Ectodermal cell (in vitro differentiated cells): ENCODE measurements at regions not wholly inside any gene's neighbourhood (a gene's known extent, or its start where the extent isn't known, plus 50 kb on each side); places are given as distances from the start of the nearest gene placed in this dataset.

Source experiments
- H3K27ac ChIP-seq: 2 replicates; pipeline ENCODE4 v1.7.0; 2013; ENCODE audit warnings: mild to moderate bottlenecking, low read depth, low read length; ENCODE audit not compliant: insufficient read depth, poor library complexity, severe bottlenecking
- H3K27me3 ChIP-seq: 2 replicates; pipeline ENCODE4 v1.7.0; 2013; ENCODE audit warnings: mild to moderate bottlenecking, low read length; ENCODE audit not compliant: insufficient read depth, control insufficient read depth, poor library complexity, severe bottlenecking
- H3K36me3 ChIP-seq: one replicate; pipeline ENCODE4 v1.7.0; 2013; ENCODE audit warnings: low read length; ENCODE audit not compliant: control insufficient read depth, insufficient read depth
- H3K4me1 ChIP-seq: one replicate; pipeline ENCODE4 v1.7.0; 2013; ENCODE audit warnings: low read length; ENCODE audit not compliant: control insufficient read depth, insufficient read depth
- H3K4me3 ChIP-seq: 2 replicates; pipeline ENCODE4 v1.7.0; 2013; ENCODE audit warnings: low read depth, low read length, control low read depth; ENCODE audit not compliant: insufficient read depth
- H3K9me3 ChIP-seq: 2 replicates; pipeline ENCODE4 v1.7.0; 2013; ENCODE audit warnings: mild to moderate bottlenecking, low read length, moderate library complexity; ENCODE audit not compliant: control insufficient read depth
- WGBS, 2 experiments: methylation state at CpG; one replicate each; pipeline ENCODE4 v1.1.7; 2013; ENCODE audit warnings: missing lambda C conversion rate in 2 of 2; 5-methylcytosine and 5-hydroxymethylcytosine counted together

GRCh38 chr1:191589536-191589935 lies 568.7 kb upstream of the RGS18 start:
- Histone ChIP-seq H3K27ac (no peak overlapping the region), H3K4me1 (no peaks in the 10 kb centered on the region), H3K9me3 (no peaks in the 10 kb centered on the region), H3K36me3 (no peaks in the 10 kb centered on the region), H3K27me3 (no peaks in the 10 kb centered on the region), H3K4me3 (no peak overlapping the region)
- WGBS, 2 experiments = 93 to 100% methylated on average over 3 to 4 of the region's 4 CpGs

- no peak overlapping the region for H3K27ac ChIP-seq
- no peaks in the 10 kb centered on the region for H3K36me3 ChIP-seq
- no peaks in the 10 kb centered on the region for H3K4me1 ChIP-seq
- H3K4me3 ChIP-seq = no peak overlapping the region
- no peaks in the 10 kb centered on the region for H3K27me3 ChIP-seq
- no peaks in the 10 kb centered on the region for H3K9me3 ChIP-seq
- 80 to 85% methylated on average over 1 of the region's 3 CpGs for WGBS, 2 experiments
Observed at GRCh38 chr1:191590578-191590977, 567.7 kb upstream of the RGS18 start.

- H3K27ac ChIP-seq = no peak overlapping the region
- no peaks in the 10 kb centered on the region for H3K4me1 ChIP-seq
- no peak overlapping the region for H3K4me3 ChIP-seq
- 95% methylated on average over 1 of the region's 1 CpG for whole genome bisulfite sequencing, 2 experiments
- H3K27me3 ChIP-seq = no peaks in the 10 kb centered on the region
- H3K36me3 ChIP-seq = no peaks in the 10 kb centered on the region
- no peaks in the 10 kb centered on the region for H3K9me3 ChIP-seq
Observed at GRCh38 chr1:191592039-191592438, 566.2 kb upstream of the RGS18 start.

GRCh38 chr1:191592907-191593306 lies 565.4 kb upstream of the RGS18 start:
- Histone ChIP-seq H3K4me3 (no peak overlapping the region), H3K36me3 (no peaks in the 10 kb centered on the region), H3K27ac (no peak overlapping the region), H3K27me3 (no peaks in the 10 kb centered on the region), H3K4me1 (no peaks in the 10 kb centered on the region), H3K9me3 (no peaks in the 10 kb centered on the region)
- WGBS, 2 experiments = 94 to 100% methylated on average over 2 of the region's 2 CpGs

GRCh38 chr1:191595170-191595569 lies 563.1 kb upstream of the RGS18 start:
- H3K27me3 ChIP-seq = no peaks in the 10 kb centered on the region
- no peaks in the 10 kb centered on the region for H3K4me1 ChIP-seq
- no peaks in the 10 kb centered on the region for H3K36me3 ChIP-seq
- no peaks in the 10 kb centered on the region for H3K9me3 ChIP-seq
- no peak overlapping the region for H3K27ac ChIP-seq
- WGBS, 2 experiments = 91 to 98% methylated on average over 3 of the region's 3 CpGs
- H3K4me3 ChIP-seq = no peak overlapping the region

GRCh38 chr1:191608367-191608766 lies 549.9 kb upstream of the RGS18 start:
- Histone ChIP-seq H3K27ac (no peak overlapping the region), H3K9me3 (no peaks in the 10 kb centered on the region), H3K4me3 (no peak overlapping the region), H3K27me3 (no peaks in the 10 kb centered on the region), H3K4me1 (no peaks in the 10 kb centered on the region), H3K36me3 (no peaks in the 10 kb centered on the region)
- 89 to 96% methylated on average over 4 of the region's 4 CpGs for WGBS, 2 experiments

- no peaks in the 10 kb centered on the region for H3K9me3 ChIP-seq
- no peaks in the 10 kb centered on the region for H3K4me1 ChIP-seq
- no peaks in the 10 kb centered on the region for H3K36me3 ChIP-seq
- no peak overlapping the region for H3K27ac ChIP-seq
- H3K4me3 ChIP-seq = no peak overlapping the region
- H3K27me3 ChIP-seq = no peaks in the 10 kb centered on the region
Observed at GRCh38 chr1:191609305-191609704, 549.0 kb upstream of the RGS18 start.

- H3K27ac ChIP-seq = no peak overlapping the region
- WGBS, 2 experiments = 93% methylated on average over 3 to 4 of the region's 4 CpGs
- no peak overlapping the region for H3K4me3 ChIP-seq
- no peaks in the 10 kb centered on the region for H3K4me1 ChIP-seq
- H3K36me3 ChIP-seq = no peaks in the 10 kb centered on the region
- H3K9me3 ChIP-seq = no peaks in the 10 kb centered on the region
- H3K27me3 ChIP-seq = no peaks in the 10 kb centered on the region
Observed at GRCh38 chr1:191615101-191615821, 543.0 kb upstream of the RGS18 start.

- Histone ChIP-seq H3K36me3 (no peaks in the 10 kb centered on the region), H3K27ac (no peak overlapping the region), H3K4me3 (no peak overlapping the region), H3K4me1 (no peaks in the 10 kb centered on the region), H3K27me3 (no peaks in the 10 kb centered on the region), H3K9me3 (no peaks in the 10 kb centered on the region)
- WGBS, 2 experiments = 95 to 100% methylated on average over 1 of the region's 2 CpGs
Observed at GRCh38 chr1:191618181-191618580, 540.1 kb upstream of the RGS18 start.

GRCh38 chr1:191620883-191621282 lies 537.4 kb upstream of the RGS18 start:
- Histone ChIP-seq H3K36me3 (no peaks in the 10 kb centered on the region), H3K9me3 (no peaks in the 10 kb centered on the region), H3K27ac (no peak overlapping the region), H3K4me3 (no peak overlapping the region), H3K27me3 (no peaks in the 10 kb centered on the region), H3K4me1 (no peaks in the 10 kb centered on the region)

GRCh38 chr1:191624044-191624443 lies 534.2 kb upstream of the RGS18 start:
- Histone ChIP-seq H3K9me3 (no peaks in the 10 kb centered on the region), H3K27me3 (no peaks in the 10 kb centered on the region), H3K36me3 (no peaks in the 10 kb centered on the region), H3K4me3 (no peak overlapping the region), H3K27ac (no peak overlapping the region), H3K4me1 (no peaks in the 10 kb centered on the region)
- WGBS, 2 experiments = no CpG with 5 or more reads among the region's 1 CpG
